Body of pancreas (tissue), 4 donors: ENCODE measurements at regions not wholly inside any gene's neighbourhood (a gene's known extent, or its start where the extent isn't known, plus 50 kb on each side); places are given as distances from the start of the nearest gene placed in this dataset.
A peak's percentile ranks its signal among the peaks of the same experiment; 100 is the strongest.

Experiments used
- ATAC-seq: fragments of 150-250 bp; one replicate; pipeline ENCODE4 v1.9.1; 2016
- DNase-seq, 4 donors: peaks; one replicate each; pipeline ENCODE4 v3.0.0-alpha.2; 2019
- H3K27ac ChIP-seq, 4 donors: fragments of 200-600 bp; sonication (generic); 1 replicate in 3 of 4; 2 replicates in 1 of 4; pipeline versions ENCODE4 v1.5.1 to v1.6.1; 2016 to 2019; ENCODE audit warnings: mild to moderate bottlenecking in 1 of 4, mixed read lengths in 1 of 4, moderate library complexity in 1 of 4
- H3K27me3 ChIP-seq, 2 donors: fragments of 200-600 bp; sonication (generic); one replicate each; pipeline ENCODE4 v1.6.0; 2016; ENCODE audit warnings: mild to moderate bottlenecking in 1 of 2
- H3K36me3 ChIP-seq, 2 donors: fragments of 200-600 bp; sonication (generic); replicated peaks in 1 of 2; 2 replicates each; pipeline ENCODE4 v1.5.1; 2016; ENCODE audit warnings: low read depth in 2 of 2; ENCODE audit not compliant: insufficient read depth in 1 of 2
- H3K4me1 ChIP-seq: fragments of 200-600 bp; sonication (generic); one replicate; pipeline ENCODE4 v1.6.0; 2016
- H3K4me3 ChIP-seq, 2 donors: fragments of 200-600 bp; sonication (generic); 1 replicate in 1 of 2; 2 replicates in 1 of 2; pipeline ENCODE4 v1.5.1; 2016 to 2019
- H3K9me3 ChIP-seq, 3 donors: fragments of 200-600 bp; sonication (generic); 1 replicate in 2 of 3; 2 replicates in 1 of 3; pipeline ENCODE4 v1.5.1; 2016
- CTCF ChIP-seq, 7 experiments: fragments of 450-650 bp in 4 of 7; fragments of 200-600 bp in 3 of 7; sonication (generic) in 3 of 7; IDR thresholded peaks; one replicate each; pipeline ENCODE4 v1.5.1; 2016 to 2019; ENCODE audit warnings: antibody characterized with exemption in 7 of 7
- POLR2A ChIP-seq, 3 donors: fragments of 450-650 bp; IDR thresholded peaks; one replicate each; pipeline ENCODE4 v1.6.1; 2016; ENCODE audit warnings: antibody characterized with exemption in 3 of 3, mild to moderate bottlenecking in 2 of 3
- WGBS, 2 donors: methylation state at CpG; one replicate each; pipeline ENCODE4 v1.1.5; 2017; 5-methylcytosine and 5-hydroxymethylcytosine counted together
- intact Hi-C: fragments of 100-400 bp; cut with DNase I; formaldehyde crosslinking; loops from one replicate; pipeline ENCODE4 v1.15.1; 2023

- intact Hi-C loops: no loop called here
- Histone ChIP-seq H3K27ac (no peak overlapping the region), H3K36me3 (no peaks in the 10 kb centered on the region), H3K27me3 (no peaks in the 10 kb centered on the region), H3K9me3 (no peaks in the 10 kb centered on the region), H3K4me3 (no peak overlapping the region), H3K4me1 (no peaks in the 10 kb centered on the region)
- DNase-seq (no peak), ATAC-seq (no peak)
- WGBS, 2 donors: 91% methylated on average over 2 of the region's 2 CpGs
- no peak for TF ChIP-seq POLR2A (IDR thresholded peaks at IDR 0.05)
Observed at GRCh38 chr11:15509082-15509481, 394.4 kb downstream of the INSC start.

GRCh38 chr11:15519124-15519791 lies 404.5 kb downstream of the INSC start:
- 48 to 51% methylated on average over 2 of the region's 2 CpGs for WGBS, 2 donors
- Histone ChIP-seq H3K4me1 (no peaks in the 10 kb centered on the region), H3K9me3 (peaks cover 0 to 5% (median 0%) of the 10 kb centered on the region in 3 donors), H3K27ac (no peak overlapping the region), H3K36me3 (no peaks in the 10 kb centered on the region), H3K27me3 (no peaks in the 10 kb centered on the region), H3K4me3 (no peak overlapping the region)
- ATAC-seq (no peak), DNase-seq (no peak)
- TF ChIP-seq POLR2A (IDR thresholded peaks at IDR 0.05): no peak
- TF ChIP-seq CTCF (IDR thresholded peaks at IDR 0.05): no peak
- intact Hi-C loops: no loop called here

GRCh38 chr11:15519911-15520310 lies 405.2 kb downstream of the INSC start:
- no peak overlapping the region for H3K4me3 ChIP-seq
- no peak overlapping the region for H3K27ac ChIP-seq
- ATAC-seq (no peak), DNase-seq (no peak)
- H3K4me1 ChIP-seq: no peaks in the 10 kb centered on the region
- 65 to 72% methylated on average over 2 of the region's 2 CpGs for whole genome bisulfite sequencing, 2 donors
- H3K9me3 ChIP-seq: peaks cover 0 to 3% (median 0%) of the 10 kb centered on the region in 3 donors
- intact Hi-C loops: no loop called here
- H3K36me3 ChIP-seq: no peaks in the 10 kb centered on the region
- no peaks in the 10 kb centered on the region for H3K27me3 ChIP-seq
- TF ChIP-seq CTCF (IDR thresholded peaks at IDR 0.05) (no peak), POLR2A (IDR thresholded peaks at IDR 0.05) (no peak)

GRCh38 chr11:15523543-15523942 lies 408.8 kb downstream of the INSC start:
- no peaks in the 10 kb centered on the region for H3K36me3 ChIP-seq
- TF ChIP-seq CTCF (IDR thresholded peaks at IDR 0.05): no peak
- no peak for TF ChIP-seq POLR2A (IDR thresholded peaks at IDR 0.05)
- H3K27me3 ChIP-seq: no peaks in the 10 kb centered on the region
- WGBS, 2 donors: 22 to 39% methylated on average over 2 of the region's 2 CpGs
- ATAC-seq: no peak
- DNase-seq: no peak
- H3K4me3 ChIP-seq: no peak overlapping the region
- H3K27ac ChIP-seq: no peak overlapping the region
- H3K9me3 ChIP-seq: peaks cover 0 to 8% (median 0%) of the 10 kb centered on the region in 3 donors
- no peaks in the 10 kb centered on the region for H3K4me1 ChIP-seq
- intact Hi-C loops: no loop called here

GRCh38 chr11:15525582-15525981 lies 410.9 kb downstream of the INSC start:
- no peaks in the 10 kb centered on the region for H3K27me3 ChIP-seq
- no peaks in the 10 kb centered on the region for H3K36me3 ChIP-seq
- intact Hi-C loops: no loop called here
- no peak for TF ChIP-seq CTCF (IDR thresholded peaks at IDR 0.05)
- ATAC-seq: no peak
- no peak overlapping the region for H3K27ac ChIP-seq
- H3K4me1 ChIP-seq: no peaks in the 10 kb centered on the region
- 38 to 40% methylated on average over 1 of the region's 1 CpG for WGBS, 2 donors
- H3K9me3 ChIP-seq: peaks cover 0 to 8% (median 0%) of the 10 kb centered on the region in 3 donors
- H3K4me3 ChIP-seq: no peak overlapping the region
- DNase-seq: peak in 2 of 4 donors; percentile 6 to 12
